Activated naive CD4-positive, alpha-beta T cell treated with anti-CD3 and anti-CD28 coated beads for 36 hours (primary cell): ENCODE measurements at regions not wholly inside any gene's neighbourhood (a gene's known extent, or its start where the extent isn't known, plus 50 kb on each side); places are given as distances from the start of the nearest gene placed in this dataset.

Experiments
- CTCF ChIA-PET: fragments of 350-600 bp; sonication (Branson Sonifier 250); formaldehyde crosslinking; loops from one replicate; lab custom pipeline; 2021; ENCODE audit warnings: antibody characterized with exemption; lab: Charles Lee
- DNase-seq: peaks from one replicate; pipeline ENCODE4 v3.0.0-alpha.2; 2020
- H3K27ac Mint-ChIP-seq: one replicate; pipeline ENCODE4 v1.8.0; 2021; ENCODE audit warnings: mild to moderate bottlenecking, mixed read lengths
- H3K27me3 Mint-ChIP-seq: one replicate; pipeline ENCODE4 v1.8.0; 2021; ENCODE audit warnings: low read depth, mixed read lengths
- H3K36me3 Mint-ChIP-seq: one replicate; pipeline ENCODE4 v1.8.0; 2021; ENCODE audit warnings: low read depth, mixed read lengths
- H3K4me1 Mint-ChIP-seq: one replicate; pipeline ENCODE4 v1.8.0; 2021; ENCODE audit warnings: low read depth, mixed read lengths
- H3K4me3 Mint-ChIP-seq: one replicate; pipeline ENCODE4 v1.8.0; 2021; ENCODE audit warnings: mild to moderate bottlenecking, moderate library complexity, mixed read lengths
- H3K9me3 Mint-ChIP-seq: one replicate; pipeline ENCODE4 v1.8.0; 2021; ENCODE audit warnings: mixed read lengths
- intact Hi-C: fragments of 100-400 bp; cut with micrococcal nuclease; formaldehyde crosslinking; loops from one replicate; pipeline ENCODE4 v1.15.1; 2023

- Mint-ChIP-seq H3K4me3 (no peak overlapping the region), H3K4me1 (peaks cover 6% of the 10 kb centered on the region), H3K27ac (no peak overlapping the region), H3K9me3 (no peaks in the 10 kb centered on the region), H3K36me3 (no peaks in the 10 kb centered on the region), H3K27me3 (no peaks in the 10 kb centered on the region)
- DNase-seq: no peak
- intact Hi-C loops: no loop called here
- CTCF ChIA-PET: no interaction called here
Observed at GRCh38 chr19:28485292-28485691, 727.7 kb downstream of the UQCRFS1 start.

GRCh38 chr19:28483197-28483596 is 729.8 kb downstream of the UQCRFS1 start:
- intact Hi-C loops: no loop called here
- CTCF ChIA-PET: no interaction called here
- H3K9me3 Mint-ChIP-seq: no peaks in the 10 kb centered on the region
- peaks cover 6% of the 10 kb centered on the region for H3K4me1 Mint-ChIP-seq
- H3K36me3 Mint-ChIP-seq: no peaks in the 10 kb centered on the region
- no peaks in the 10 kb centered on the region for H3K27me3 Mint-ChIP-seq
- no peak for DNase-seq
- no peak overlapping the region for H3K27ac Mint-ChIP-seq
- H3K4me3 Mint-ChIP-seq: no peak overlapping the region

DNA sequence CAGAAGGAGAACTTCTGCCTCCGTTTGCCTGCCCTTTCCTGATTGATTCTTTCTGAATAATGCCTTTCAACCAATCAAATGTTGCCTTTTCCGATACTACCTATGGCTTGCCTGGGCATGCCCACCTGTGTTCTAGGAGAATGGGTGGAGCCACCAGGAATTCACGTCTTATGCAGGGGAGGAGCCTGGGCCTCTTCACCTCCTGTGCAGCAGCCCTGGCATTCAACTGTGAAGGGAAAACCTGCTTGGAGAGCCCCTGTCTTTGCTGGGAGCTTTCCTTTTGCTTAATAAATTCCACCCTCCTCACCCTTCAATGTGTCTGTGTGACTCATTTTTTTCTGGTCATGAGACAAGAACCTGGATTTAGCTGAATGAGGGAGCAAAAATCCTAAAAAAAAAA is 730.7 kb downstream of the UQCRFS1 start:
- H3K9me3 Mint-ChIP-seq: no peaks in the 10 kb centered on the region
- intact Hi-C loops: no loop called here
- H3K36me3 Mint-ChIP-seq: no peaks in the 10 kb centered on the region
- H3K4me3 Mint-ChIP-seq: no peak overlapping the region
- H3K4me1 Mint-ChIP-seq: peaks cover 6% of the 10 kb centered on the region
- H3K27ac Mint-ChIP-seq: no peak overlapping the region
- CTCF ChIA-PET: no interaction called here
- H3K27me3 Mint-ChIP-seq: no peaks in the 10 kb centered on the region
- no peak for DNase-seq

- Mint-ChIP-seq H3K9me3 (no peaks in the 10 kb centered on the region), H3K36me3 (no peaks in the 10 kb centered on the region), H3K27ac (no peak overlapping the region), H3K4me1 (peaks cover 6% of the 10 kb centered on the region), H3K27me3 (no peaks in the 10 kb centered on the region), H3K4me3 (no peak overlapping the region)
- intact Hi-C loops: no loop called here
- CTCF ChIA-PET: no interaction called here
- DNase-seq: no peak
Observed at GRCh38 chr19:28481674-28482073, 731.3 kb downstream of the UQCRFS1 start.

- Mint-ChIP-seq H3K27ac (no peak overlapping the region), H3K4me3 (no peak overlapping the region), H3K36me3 (no peaks in the 10 kb centered on the region), H3K9me3 (no peaks in the 10 kb centered on the region), H3K27me3 (no peaks in the 10 kb centered on the region), H3K4me1 (no peaks in the 10 kb centered on the region)
- CTCF ChIA-PET: no interaction called here
- intact Hi-C loops: no loop called here
- no peak for DNase-seq
Observed at GRCh38 chr19:28475525-28475924, 737.4 kb downstream of the UQCRFS1 start.

- DNase-seq: no peak
- Mint-ChIP-seq H3K4me3 (no peak overlapping the region), H3K27me3 (peaks cover 5% of the 10 kb centered on the region), H3K36me3 (no peaks in the 10 kb centered on the region), H3K4me1 (peaks cover 14% of the 10 kb centered on the region), H3K9me3 (no peaks in the 10 kb centered on the region), H3K27ac (no peak overlapping the region)
- intact Hi-C loops: no loop called here
- CTCF ChIA-PET: interaction anchor here (0.6 kb wide), 1 partner anchor 413 kb away, joined by 4 read pairs; no protein-coding TSS in a partner anchor
Observed at GRCh38 chr19:28472843-28473242, 740.1 kb downstream of the UQCRFS1 start.

DNA sequence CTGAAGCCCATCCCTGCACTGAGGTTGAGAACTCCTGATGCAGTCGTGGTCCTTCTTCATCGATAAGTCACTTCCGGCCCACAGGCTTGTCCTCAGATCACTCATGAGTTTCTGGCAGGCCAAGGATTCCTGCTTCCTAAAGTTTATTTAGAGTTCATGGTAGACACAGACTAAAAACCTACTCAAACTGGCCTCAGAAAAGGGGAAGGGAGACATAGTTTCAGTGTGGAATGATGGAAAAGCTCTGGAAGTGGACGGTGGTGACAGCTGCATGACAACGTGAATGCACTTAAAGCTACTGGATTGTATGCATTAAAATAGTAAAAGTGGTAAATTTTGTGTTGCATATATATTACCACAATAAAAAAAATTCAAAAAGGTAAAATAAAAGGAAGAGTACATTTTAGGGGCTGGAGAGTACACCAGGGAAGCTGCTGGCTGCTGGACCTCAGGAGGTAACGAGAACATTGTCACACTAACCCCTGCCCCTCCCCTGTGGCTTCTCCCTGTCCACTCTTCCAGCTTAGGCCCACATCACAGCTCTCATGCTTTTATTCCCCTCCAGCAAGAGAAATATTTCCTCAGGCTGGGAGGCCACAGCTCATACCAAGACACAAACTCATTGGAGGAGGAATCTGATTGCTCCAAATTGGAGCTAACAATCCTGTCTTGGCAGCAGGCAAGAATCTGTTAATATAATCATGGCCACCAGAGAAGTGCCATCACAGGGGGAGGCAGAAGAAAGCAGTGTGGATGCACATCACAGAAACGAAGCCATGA is 741.0 kb downstream of the UQCRFS1 start:
- Mint-ChIP-seq H3K4me1 (peaks cover 14% of the 10 kb centered on the region), H3K9me3 (no peaks in the 10 kb centered on the region), H3K27ac (no peak overlapping the region), H3K4me3 (no peak overlapping the region), H3K27me3 (peaks cover 6% of the 10 kb centered on the region), H3K36me3 (no peaks in the 10 kb centered on the region)
- no peak for DNase-seq
- CTCF ChIA-PET: interaction anchor here (0.6 kb wide), 1 partner anchor 414 kb away, joined by 4 read pairs; no protein-coding TSS in a partner anchor
- intact Hi-C loops: no loop called here

DNA sequence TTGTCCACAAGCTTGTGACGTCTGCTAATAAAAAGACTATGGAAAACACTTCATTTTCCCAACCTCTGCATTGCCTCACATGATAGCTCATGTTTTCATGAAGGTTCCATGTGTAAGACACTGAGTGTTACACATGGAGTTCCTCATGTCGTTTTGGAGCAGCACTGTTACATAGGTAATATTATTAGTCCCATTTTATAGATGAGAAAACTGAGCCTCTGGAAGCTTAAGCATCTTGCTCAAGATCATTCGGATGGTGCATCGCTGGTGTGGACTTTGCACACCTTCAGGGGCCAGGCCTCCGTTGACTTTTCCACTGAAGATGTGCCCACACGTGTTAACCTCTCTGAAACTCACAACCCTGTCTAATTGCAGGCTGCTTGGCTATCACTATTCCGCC is 743.4 kb downstream of the UQCRFS1 start:
- no peak overlapping the region for H3K4me3 Mint-ChIP-seq
- no peak for DNase-seq
- no peaks in the 10 kb centered on the region for H3K36me3 Mint-ChIP-seq
- peaks cover 14% of the 10 kb centered on the region for H3K4me1 Mint-ChIP-seq
- CTCF ChIA-PET: interaction anchor here (1.4 to 2.0 kb wide), 3 partner anchors 164 to 794 kb away, joined by 4 to 8 read pairs (median 5); no protein-coding TSS in a partner anchor
- H3K27ac Mint-ChIP-seq: no peak overlapping the region
- H3K27me3 Mint-ChIP-seq: peaks cover 6% of the 10 kb centered on the region
- intact Hi-C loops: loop anchor here (5.0 kb wide), 1 partner anchor 793 kb away; no protein-coding TSS in a partner anchor
- no peaks in the 10 kb centered on the region for H3K9me3 Mint-ChIP-seq

DNA sequence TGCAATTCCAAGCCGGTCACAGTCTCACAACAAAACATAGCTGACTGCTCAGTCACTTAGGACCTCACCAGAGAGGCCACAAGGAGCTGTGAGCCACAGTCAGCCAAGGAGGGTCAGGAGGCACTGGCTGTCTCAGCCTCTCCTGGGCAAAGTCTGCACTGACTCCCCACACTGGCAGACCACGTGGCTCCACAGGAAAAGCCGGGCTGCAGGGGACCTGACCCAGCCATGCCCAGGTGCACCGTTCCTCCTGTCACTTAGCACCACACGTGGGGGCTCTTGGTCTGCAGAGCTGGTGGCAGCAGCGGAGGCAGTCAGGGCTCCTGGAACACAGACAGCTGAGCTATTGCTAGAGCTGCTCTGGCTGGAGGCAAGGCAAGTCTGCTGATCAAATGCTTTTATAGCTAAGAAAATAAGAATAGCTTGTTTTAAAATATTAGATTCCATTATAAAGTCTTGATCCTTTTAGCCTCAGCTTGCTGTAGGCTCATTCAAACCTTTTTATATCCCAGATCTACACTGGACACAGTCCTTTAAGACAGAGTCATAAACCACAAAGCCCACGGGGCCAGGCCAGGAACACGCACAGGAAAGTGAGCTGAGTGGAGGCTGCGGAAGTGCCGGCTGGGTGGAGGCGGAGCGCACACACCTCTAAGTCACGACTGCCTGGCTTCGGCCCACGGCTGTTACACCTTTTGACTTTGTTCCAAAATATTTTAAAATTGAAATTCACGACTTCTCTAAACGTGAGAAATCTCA is 744.1 kb downstream of the UQCRFS1 start:
- Mint-ChIP-seq H3K27me3 (peaks cover 6% of the 10 kb centered on the region), H3K4me1 (peaks cover 14% of the 10 kb centered on the region), H3K36me3 (no peaks in the 10 kb centered on the region), H3K9me3 (no peaks in the 10 kb centered on the region), H3K27ac (no peak overlapping the region), H3K4me3 (no peak overlapping the region)
- CTCF ChIA-PET: interaction anchor here (1.0 to 2.0 kb wide), 5 partner anchors 165 to 794 kb away, joined by 3 to 8 read pairs (median 4); no protein-coding TSS in a partner anchor
- intact Hi-C loops: loop anchor here (5.0 kb wide), 1 partner anchor 793 kb away; no protein-coding TSS in a partner anchor
- DNase-seq: peak; percentile 26

DNA sequence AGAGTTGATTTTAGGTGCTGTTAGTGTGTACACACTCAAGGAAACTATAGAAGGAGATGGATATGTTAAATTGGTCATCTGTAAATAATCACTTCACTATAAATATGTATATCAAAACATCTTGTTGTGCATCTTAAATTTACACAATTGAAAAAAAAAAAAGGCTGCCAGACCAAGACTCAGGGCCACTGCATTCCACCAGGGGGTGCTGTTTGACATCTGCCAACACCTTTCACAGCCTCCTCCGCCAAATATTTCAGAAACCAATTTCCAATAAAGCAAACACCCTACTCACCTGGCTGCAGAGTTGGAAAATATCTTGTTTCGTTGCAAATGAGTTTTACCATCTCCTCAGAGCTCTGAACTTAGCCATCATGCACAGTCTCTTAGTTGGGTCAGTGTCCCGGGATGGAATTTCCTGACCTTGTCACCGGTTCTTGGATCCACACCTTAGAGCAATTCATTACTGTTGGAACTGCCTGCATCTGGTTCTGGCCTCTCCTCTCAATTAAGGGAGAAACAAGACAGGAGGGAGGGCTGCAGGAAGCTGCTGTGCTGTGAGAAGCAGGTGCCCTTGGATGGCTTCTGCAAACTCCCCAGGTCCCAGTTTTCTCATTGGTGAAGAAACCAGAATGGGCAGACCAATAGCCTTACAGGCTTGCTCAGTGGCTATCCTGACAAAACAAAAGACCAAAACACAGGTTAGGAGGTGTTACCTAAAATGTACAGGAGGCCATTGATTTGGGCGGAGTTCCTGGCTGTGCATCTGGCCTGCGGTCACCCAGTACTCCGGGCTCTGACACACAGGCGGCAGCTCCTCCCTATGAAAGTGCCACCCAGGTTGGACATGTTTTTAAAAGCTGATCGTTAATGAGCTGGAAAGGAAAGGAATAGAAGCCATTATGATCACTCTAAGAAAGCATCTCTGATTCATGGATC is 746.6 kb downstream of the UQCRFS1 start:
- peaks cover 6% of the 10 kb centered on the region for H3K27me3 Mint-ChIP-seq
- CTCF ChIA-PET: interaction anchor here (1.0 to 2.6 kb wide), 3 partner anchors 154 to 412 kb away, joined by 4 to 8 read pairs (median 4); no protein-coding TSS in a partner anchor
- no peaks in the 10 kb centered on the region for H3K9me3 Mint-ChIP-seq
- intact Hi-C loops: loop anchor here (1.0 to 5.0 kb wide), 4 partner anchors 167 to 796 kb away; no protein-coding TSS in a partner anchor
- H3K27ac Mint-ChIP-seq: no peak overlapping the region
- DNase-seq: peak; percentile 77
- peaks cover 14% of the 10 kb centered on the region for H3K4me1 Mint-ChIP-seq
- H3K4me3 Mint-ChIP-seq: no peak overlapping the region
- H3K36me3 Mint-ChIP-seq: no peaks in the 10 kb centered on the region

GRCh38 chr19:28465371-28466086 is 747.4 kb downstream of the UQCRFS1 start:
- Mint-ChIP-seq H3K9me3 (no peaks in the 10 kb centered on the region), H3K27ac (no peak overlapping the region), H3K36me3 (no peaks in the 10 kb centered on the region), H3K27me3 (peaks cover 6% of the 10 kb centered on the region), H3K4me1 (peaks cover 14% of the 10 kb centered on the region), H3K4me3 (no peak overlapping the region)
- CTCF ChIA-PET: interaction anchor here (2.6 kb wide), 1 partner anchor 413 kb away, joined by 8 read pairs; no protein-coding TSS in a partner anchor
- no peak for DNase-seq
- intact Hi-C loops: loop anchor here (1.0 to 5.0 kb wide), 4 partner anchors 168 to 797 kb away; no protein-coding TSS in a partner anchor
